Adrenal gland (tissue), 5 donors: ENCODE measurements at regions not wholly inside any gene's neighbourhood (a gene's known extent, or its start where the extent isn't known, plus 50 kb on each side); places are given as distances from the start of the nearest gene placed in this dataset.

ENCODE experiments used
- CTCF ChIP-seq, 6 experiments: fragments of 450-650 bp in 4 of 6; fragments of 200-600 bp in 2 of 6; sonication (generic) in 1 of 6; IDR thresholded peaks; 1 replicate in 5 of 6; 2 replicates in 1 of 6; pipeline versions ENCODE4 v1.5.1 to v1.8.0; 2016 to 2021; ENCODE audit warnings: antibody characterized with exemption in 6 of 6, mild to moderate bottlenecking in 2 of 6, moderate library complexity in 1 of 6
- POLR2A ChIP-seq, 2 donors: fragments of 450-650 bp; IDR thresholded peaks; one replicate each; pipeline ENCODE4 v1.6.1; 2017; ENCODE audit warnings: antibody characterized with exemption in 2 of 2, mild to moderate bottlenecking in 2 of 2, moderate library complexity in 1 of 2
- donor health status: DM: no; HTN: no; CAD: no.

GRCh38 chr13:99666146-99666805 is 165.0 kb downstream of the TM9SF2 start:
- no peak for TF ChIP-seq CTCF (IDR thresholded peaks at IDR 0.05)
- TF ChIP-seq POLR2A (IDR thresholded peaks at IDR 0.05) = no peak
